D341Med (cell line): ENCODE measurements at regions not wholly inside any gene's neighbourhood (a gene's known extent, or its start where the extent isn't known, plus 50 kb on each side); places are given as distances from the start of the nearest gene placed in this dataset.
"Not testable (repeated sequence)": the region's sequence is repeated elsewhere in the genome, so short reads cannot be mapped to it uniquely, and the experiment has no call there.

Source experiments
- DNase-seq: peaks from one replicate; pipeline ENCODE4 v3.0.0; 2012; ENCODE audit warnings: low spot score

DNA sequence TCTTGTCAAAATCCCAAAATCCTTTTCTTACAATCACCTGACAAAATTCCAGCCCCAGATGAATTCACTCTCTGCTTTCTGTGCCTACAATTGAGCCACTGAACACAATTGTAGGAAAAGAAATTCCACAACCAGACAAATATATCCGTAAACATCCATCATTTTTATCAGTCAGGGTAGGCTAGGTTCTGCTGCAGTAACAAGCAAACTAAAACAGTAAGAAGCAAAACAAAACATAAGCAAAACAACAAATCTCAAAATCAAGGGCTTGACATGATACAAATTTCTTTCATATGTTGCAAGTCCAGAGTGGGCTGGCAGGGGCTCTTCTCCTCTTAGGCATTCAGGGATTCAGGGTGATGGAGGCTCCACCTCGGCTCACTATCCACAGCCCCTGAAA lies 114.2 kb upstream of the MAN2A1 start:
- no peak for DNase-seq

GRCh38 chr5:109574985-109575384 lies 114.7 kb upstream of the MAN2A1 start:
- DNase-seq: no peak

DNA sequence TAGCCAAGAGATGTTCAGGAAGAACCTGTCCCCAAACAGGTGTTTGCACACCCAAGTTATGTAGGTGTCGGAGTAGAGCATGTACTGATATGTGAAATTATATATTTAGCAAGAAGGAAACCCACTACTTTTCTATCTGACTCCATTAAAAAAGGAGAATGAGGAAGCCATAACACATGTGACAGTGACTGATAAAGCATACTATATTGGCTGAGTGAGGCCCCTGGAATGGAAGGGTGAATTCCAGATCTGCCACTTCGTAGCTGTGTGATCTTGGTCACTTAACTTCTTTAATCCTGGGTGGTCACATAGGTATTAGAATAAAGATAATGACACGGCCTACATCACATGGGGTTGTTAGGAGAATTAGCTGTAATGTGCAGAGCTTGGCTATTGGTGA lies 116.0 kb upstream of the MAN2A1 start:
- DNase-seq: no peak

DNA sequence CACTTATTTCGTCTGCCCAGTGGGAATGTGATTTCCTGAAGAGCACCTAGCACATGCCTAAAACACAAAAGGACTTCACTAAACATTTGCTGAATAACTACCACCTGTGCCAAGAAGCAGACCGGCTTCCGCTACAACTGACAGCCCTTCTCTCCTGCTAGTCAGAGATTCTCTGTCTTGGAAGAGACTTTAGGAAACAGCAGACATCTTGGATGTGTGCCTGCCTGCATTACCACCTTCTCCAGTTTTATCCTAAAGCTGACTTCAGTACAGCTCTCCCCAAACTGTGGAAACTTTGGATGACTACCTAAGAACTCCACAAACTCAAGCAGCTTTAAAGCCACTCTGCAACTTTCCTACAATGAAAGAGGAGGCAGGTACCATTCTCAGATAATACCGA lies 116.5 kb upstream of the MAN2A1 start:
- DNase-seq: no peak

DNA sequence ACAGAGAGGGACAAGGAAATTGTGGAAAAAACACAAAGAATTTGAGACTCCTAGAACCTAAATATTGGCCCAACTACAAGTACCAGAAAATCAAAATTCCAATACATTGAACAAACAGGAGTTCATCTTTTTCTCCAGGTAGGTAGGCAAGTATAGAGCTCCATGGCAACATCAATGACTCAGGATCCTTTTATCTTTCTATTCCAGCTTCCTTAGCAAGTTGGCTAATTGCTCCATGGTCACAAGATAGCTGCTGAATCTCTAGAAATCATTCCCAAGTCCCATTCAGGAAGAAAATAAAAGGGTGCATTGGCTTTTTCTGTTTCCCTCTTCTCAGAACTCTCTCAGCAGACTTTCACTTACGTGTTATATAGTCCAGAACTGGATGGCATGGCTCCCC lies 117.9 kb upstream of the MAN2A1 start:
- no peak for DNase-seq

DNA sequence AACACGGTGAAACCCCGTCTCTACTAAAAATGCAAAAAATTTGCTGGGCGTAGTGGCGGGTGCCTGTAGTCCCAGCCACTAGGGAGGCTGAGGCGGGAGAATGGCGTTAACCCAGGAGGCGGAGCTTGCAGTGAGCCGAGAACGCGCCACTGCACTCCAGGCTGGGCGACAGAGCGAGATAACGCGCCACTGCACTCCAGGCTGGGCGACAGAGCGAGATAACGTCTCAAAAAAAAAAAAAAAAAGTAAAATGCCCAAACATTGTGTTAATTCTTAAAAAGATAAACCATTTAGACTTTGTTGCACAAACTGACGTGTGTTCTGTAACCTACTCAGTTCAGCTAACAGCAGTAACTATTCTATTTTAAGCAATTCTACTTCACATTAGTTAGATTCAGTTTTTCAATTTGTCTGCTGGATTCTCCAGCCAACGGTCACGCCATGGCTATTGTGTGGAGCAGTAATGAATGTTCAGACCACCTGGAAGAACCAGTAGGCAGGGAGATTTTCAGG lies 119.3 kb upstream of the MAN2A1 start:
- DNase-seq: no peak

- DNase-seq: no peak
Observed at GRCh38 chr5:109567374-109568044, 122.2 kb upstream of the MAN2A1 start.

DNA sequence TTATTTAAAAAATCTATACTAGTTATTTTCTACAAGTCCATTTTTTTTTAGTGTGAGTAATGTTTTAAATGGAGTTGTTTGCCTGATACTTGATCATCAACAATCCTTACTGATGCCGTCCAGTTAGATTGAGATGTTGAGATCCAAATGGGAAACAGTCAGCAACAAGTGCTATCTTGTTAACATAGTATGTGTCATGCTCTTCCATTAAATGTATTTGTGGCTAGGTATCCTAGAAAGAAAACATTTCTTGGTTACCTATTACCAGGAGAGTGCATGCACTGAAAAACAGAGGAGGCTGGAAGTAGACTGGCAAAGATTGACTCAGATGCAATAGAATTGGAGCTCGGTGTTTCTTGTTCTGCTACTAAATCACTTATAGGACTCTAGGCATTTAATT lies 123.4 kb upstream of the MAN2A1 start:
- DNase-seq: no peak

- DNase-seq: no peak
Observed at GRCh38 chr5:109563739-109564138, 126.0 kb upstream of the MAN2A1 start.

DNA sequence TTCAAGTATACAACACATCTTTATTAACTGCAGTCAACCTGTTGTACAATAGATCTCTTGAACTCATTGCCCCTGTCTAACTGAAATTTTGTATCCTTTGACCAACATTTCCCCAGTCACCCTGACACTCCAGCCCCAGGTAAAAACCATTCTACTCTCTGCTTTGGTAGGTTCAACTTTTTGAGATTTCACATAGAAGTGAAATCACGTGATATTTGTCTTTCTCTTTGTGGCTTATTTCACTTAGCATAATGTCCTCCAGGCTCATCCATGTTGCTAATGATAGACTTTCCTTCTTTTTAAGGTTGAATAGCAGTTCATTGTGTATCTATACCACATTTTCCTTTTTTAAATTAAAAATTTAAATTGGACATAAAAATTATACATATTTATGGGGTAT lies 126.5 kb upstream of the MAN2A1 start:
- no peak for DNase-seq

DNA sequence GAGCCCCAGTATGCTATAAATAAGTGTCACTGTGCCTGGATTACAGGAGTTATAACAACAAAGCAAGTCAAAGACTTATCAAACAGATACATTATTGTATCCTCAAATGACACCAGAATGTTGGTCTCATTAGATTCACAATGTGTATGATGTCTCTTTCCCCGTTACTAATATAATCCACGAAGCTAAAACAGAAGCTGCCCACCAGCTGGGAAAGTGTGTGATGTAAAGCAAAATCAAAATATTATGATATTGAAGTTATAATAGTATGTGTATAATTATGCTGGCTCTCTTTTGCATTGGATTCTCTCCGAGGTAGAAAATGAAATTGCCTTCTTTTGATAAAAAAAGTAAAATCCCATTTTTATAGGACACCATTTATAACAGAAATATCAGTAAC lies 127.3 kb upstream of the MAN2A1 start:
- no peak for DNase-seq

GRCh38 chr5:109561447-109561846 lies 128.3 kb upstream of the MAN2A1 start:
- no peak for DNase-seq

- DNase-seq: no peak
Observed at GRCh38 chr5:109560554-109560953, 129.2 kb upstream of the MAN2A1 start.

GRCh38 chr5:109558952-109559351 lies 130.8 kb upstream of the MAN2A1 start:
- no peak for DNase-seq

DNA sequence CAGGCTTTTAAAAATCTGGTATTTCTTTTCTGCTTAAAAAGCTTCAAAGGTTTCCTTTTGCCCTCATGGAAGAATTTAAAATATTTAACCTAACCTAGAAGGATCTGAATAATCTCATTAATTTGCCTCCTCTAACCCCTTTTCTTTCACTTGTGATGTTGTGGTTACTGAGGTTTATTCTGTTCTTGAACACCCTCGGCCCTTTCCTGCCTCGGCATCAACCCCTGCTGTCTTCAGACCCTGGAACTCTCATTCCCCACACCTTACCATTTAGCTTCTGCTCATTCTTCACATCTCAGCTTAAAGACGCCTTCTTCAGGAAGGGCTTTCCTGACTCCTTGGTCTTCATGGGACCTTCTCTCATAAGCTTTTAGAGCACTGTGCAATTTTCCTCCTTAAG lies 131.4 kb upstream of the MAN2A1 start:
- DNase-seq: no peak

DNA sequence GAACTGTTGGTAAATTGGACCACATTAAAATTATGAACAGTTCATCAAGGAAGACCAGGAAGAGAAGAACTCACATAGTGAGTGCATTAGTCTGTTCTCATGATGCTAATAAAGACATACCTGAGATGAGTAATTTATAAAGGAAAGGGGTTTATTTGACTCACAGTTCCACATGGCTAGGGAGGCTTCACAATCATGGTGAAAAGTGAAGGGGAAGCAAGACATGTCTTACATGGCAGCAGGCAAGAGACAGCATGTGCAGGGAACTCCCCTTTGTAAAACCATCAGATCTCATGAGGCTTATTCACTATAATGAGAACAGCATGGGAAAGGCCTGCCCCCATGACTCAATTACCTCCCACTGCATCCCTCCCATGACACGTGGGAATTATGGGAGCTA lies 135.9 kb upstream of the MAN2A1 start:
- no peak for DNase-seq

GRCh38 chr5:109551234-109551633 lies 138.5 kb upstream of the MAN2A1 start:
- not testable (repeated sequence) for DNase-seq

- DNase-seq: no peak
Observed at GRCh38 chr5:109550077-109550476, 139.7 kb upstream of the MAN2A1 start.

DNA sequence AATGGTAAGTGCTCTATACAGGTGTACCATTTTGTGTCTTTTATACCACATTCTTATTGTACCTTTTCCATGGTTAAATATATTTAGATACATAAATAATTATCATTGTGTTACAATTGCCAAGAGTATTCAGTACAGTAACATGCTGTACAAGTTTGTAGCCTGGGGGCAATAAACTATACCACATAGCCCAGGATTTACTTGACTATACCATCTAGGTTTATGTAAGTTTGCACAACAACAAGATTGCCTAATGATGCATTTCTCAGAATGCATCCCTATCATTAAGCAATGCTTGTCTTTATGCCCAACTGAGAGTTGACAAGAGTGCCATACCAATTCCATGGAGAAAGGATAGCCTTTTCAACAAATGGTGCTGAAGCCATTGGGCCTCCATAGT lies 136.7 kb upstream of the PJA2 start:
- no peak for DNase-seq

DNA sequence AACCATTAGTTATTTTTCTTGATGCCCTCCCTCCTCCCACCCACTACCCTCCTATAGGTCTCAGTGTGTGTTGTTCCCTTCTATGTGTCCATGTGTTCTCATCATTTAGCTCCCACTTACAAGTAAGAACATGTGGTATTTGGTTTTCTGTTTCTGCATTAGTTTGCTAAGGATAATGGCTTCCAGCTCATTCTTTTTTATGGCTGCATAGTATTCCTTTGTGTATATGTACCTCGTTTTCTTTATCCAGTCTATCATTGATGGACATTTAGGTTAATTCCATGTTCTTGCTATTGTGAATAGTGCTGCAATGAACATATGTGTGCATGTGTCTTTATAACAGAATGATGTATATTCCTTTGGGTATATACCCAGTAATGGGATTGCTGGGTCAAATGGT lies 135.1 kb upstream of the PJA2 start:
- not testable (repeated sequence) for DNase-seq

GRCh38 chr5:109538692-109539091 lies 128.9 kb upstream of the PJA2 start:
- DNase-seq: not testable (repeated sequence)

- DNase-seq: not testable (repeated sequence)
Observed at GRCh38 chr5:109535090-109535489, 125.3 kb upstream of the PJA2 start.

- no peak for DNase-seq
Observed at GRCh38 chr5:109533751-109534272, 124.0 kb upstream of the PJA2 start.

- no peak for DNase-seq
Observed at GRCh38 chr5:109532773-109533364, 123.1 kb upstream of the PJA2 start.
